ENCODE measurements at regions not wholly inside any gene's neighbourhood (a gene's known extent, or its start where the extent isn't known, plus 50 kb on each side); places are given as distances from the start of the nearest gene placed in this dataset.

DNA sequence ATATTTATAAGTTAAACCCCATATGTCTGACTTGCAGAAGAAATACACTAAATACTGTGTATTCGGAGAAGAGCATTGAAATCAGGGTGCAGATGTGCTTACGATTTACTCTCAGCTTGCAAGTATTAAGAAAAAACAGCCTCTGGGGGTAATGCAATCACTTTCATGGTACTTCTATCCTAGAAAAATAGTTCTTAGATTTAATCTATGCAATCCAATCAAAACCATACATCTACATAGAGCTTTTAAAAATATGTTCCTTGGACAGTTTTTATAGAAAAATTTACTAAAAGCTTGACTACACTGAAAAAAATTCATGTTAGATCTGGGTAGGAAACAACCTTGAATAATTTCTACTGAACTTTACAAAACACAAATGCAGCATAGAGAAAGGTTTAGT is 890.3 kb upstream of the ADGRL2 start:
- no peak for FAIRE-seq

DNA sequence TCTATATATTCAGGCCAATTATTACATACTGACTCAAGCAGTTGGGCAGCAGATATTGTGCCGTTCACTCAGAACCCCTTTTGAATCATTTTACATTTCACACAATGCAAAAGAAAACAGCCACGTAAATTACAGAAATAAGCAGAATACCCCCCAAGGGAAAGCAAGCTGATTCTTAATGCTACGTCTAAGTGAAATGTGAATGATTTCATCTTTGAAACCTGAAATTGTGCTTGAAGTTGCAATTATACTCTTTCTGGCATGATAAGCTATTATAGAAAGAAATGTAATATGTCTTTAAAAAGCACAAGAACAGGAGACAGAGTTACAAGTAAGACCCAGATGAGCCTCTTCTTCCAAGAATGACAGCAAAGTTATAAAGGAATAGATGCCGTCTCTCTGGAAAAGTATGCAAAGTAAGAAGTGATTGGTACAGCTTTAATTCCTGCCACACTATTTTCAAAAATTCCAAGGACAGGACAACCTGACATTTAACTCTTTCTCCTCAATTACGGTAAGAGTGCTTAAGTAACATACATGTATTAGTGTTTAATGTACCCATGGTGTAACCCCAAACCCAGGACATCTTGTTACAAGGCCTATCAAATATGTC is 891.5 kb upstream of the ADGRL2 start:
- Histone ChIP-seq H3K27me3 (ENCODE audit: control insufficient read depth, insufficient read depth, low read length) (no peaks in the 10 kb centered on the region), H3K36me3 (ENCODE audit: control insufficient read depth in 2 of 3, insufficient read depth in 3 of 3, low read length in 3 of 3) (no peaks in the 10 kb centered on the region), H3K27ac (ENCODE audit: low read depth in 2 of 2, low read length in 2 of 2) (no peak overlapping the region), H3K9ac (ENCODE audit: low read length in 3 of 3) (no peak overlapping the region), H3K4me3 (ENCODE audit: low read length in 3 of 3) (no peak overlapping the region), H3K4me1 (ENCODE audit: control insufficient read depth in 2 of 3, insufficient read depth in 2 of 3, low read depth in 1 of 3, low read length in 3 of 3) (no peaks in the 10 kb centered on the region), H3K9me3 (ENCODE audit: control insufficient read depth in 2 of 3, insufficient read depth in 1 of 3, low read length in 3 of 3) (no peaks in the 10 kb centered on the region)
- TF ChIP-seq, protein P1, sequence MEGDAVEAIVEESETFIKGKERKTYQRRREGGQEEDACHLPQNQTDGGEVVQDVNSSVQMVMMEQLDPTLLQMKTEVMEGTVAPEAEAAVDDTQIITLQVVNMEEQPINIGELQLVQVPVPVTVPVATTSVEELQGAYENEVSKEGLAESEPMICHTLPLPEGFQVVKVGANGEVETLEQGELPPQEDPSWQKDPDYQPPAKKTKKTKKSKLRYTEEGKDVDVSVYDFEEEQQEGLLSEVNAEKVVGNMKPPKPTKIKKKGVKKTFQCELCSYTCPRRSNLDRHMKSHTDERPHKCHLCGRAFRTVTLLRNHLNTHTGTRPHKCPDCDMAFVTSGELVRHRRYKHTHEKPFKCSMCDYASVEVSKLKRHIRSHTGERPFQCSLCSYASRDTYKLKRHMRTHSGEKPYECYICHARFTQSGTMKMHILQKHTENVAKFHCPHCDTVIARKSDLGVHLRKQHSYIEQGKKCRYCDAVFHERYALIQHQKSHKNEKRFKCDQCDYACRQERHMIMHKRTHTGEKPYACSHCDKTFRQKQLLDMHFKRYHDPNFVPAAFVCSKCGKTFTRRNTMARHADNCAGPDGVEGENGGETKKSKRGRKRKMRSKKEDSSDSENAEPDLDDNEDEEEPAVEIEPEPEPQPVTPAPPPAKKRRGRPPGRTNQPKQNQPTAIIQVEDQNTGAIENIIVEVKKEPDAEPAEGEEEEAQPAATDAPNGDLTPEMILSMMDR (IDR thresholded peaks at IDR 0.05; ENCODE audit: borderline replicate concordance, extremely low read depth, insufficient read depth): no peak
- intact Hi-C loops (cut with DNase I): no loop called here
- DNase-seq (no peak), FAIRE-seq (no peak)

More for the DNA sequence above, 890.3 kb upstream of the ADGRL2 start:
- Histone ChIP-seq H3K27me3 (ENCODE audit: control insufficient read depth, insufficient read depth, low read length) (no peaks in the 10 kb centered on the region), H3K4me3 (ENCODE audit: low read length in 3 of 3) (no peak overlapping the region), H3K9ac (ENCODE audit: low read length in 3 of 3) (no peak overlapping the region), H3K27ac (ENCODE audit: low read depth in 2 of 2, low read length in 2 of 2) (no peak overlapping the region), H3K4me1 (ENCODE audit: control insufficient read depth in 2 of 3, insufficient read depth in 2 of 3, low read depth in 1 of 3, low read length in 3 of 3) (no peaks in the 10 kb centered on the region), H3K36me3 (ENCODE audit: control insufficient read depth in 2 of 3, insufficient read depth in 3 of 3, low read length in 3 of 3) (no peaks in the 10 kb centered on the region), H3K9me3 (ENCODE audit: control insufficient read depth in 2 of 3, insufficient read depth in 1 of 3, low read length in 3 of 3) (no peaks in the 10 kb centered on the region)
- intact Hi-C loops (cut with DNase I): no loop called here
- TF ChIP-seq, protein P1 (IDR thresholded peaks at IDR 0.05; ENCODE audit: borderline replicate concordance, extremely low read depth, insufficient read depth): no peak
- DNase-seq: no peak

DNA sequence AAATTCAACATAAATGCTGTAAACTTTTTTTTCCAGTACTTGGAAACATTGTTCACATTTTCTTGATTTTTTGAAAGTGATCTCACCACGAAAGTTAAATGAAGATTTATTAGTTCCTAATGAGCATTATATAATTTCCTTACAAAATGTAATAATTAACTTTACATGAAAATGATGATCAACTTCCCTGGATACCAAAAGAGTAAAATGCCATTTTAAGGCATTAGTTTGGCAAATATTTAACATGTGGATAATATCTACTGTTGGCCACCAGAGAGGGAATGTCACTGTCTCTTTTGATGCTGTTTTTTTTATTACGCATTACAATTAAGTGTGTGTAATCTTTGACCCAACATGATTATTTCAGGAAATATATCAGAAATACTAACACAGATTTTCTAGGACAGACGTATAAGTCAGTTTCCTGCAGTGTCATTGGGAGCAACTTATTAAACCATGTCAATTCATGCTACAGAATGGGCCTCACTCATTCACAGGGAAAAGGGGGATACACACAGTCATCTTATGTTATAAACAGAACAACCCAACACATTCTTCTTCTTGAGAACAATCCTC is 903.9 kb upstream of the ADGRL2 start:
- no peaks in the 10 kb centered on the region for H3K27me3 ChIP-seq (ENCODE audit: control insufficient read depth, insufficient read depth, low read length)
- no peak overlapping the region for H3K9ac ChIP-seq (ENCODE audit: low read length in 3 of 3)
- FAIRE-seq: no peak
- no peak overlapping the region for H3K27ac ChIP-seq (ENCODE audit: low read depth in 2 of 2, low read length in 2 of 2)
- H3K36me3 ChIP-seq (ENCODE audit: control insufficient read depth in 2 of 3, insufficient read depth in 3 of 3, low read length in 3 of 3): no peaks in the 10 kb centered on the region
- no peak for DNase-seq
- TF ChIP-seq, protein P1 (IDR thresholded peaks at IDR 0.05; ENCODE audit: borderline replicate concordance, extremely low read depth, insufficient read depth): no peak
- intact Hi-C loops (cut with DNase I): no loop called here
- no peaks in the 10 kb centered on the region for H3K9me3 ChIP-seq (ENCODE audit: control insufficient read depth in 2 of 3, insufficient read depth in 1 of 3, low read length in 3 of 3)
- H3K4me3 ChIP-seq (ENCODE audit: low read length in 3 of 3): no peak overlapping the region
- H3K4me1 ChIP-seq (ENCODE audit: control insufficient read depth in 2 of 3, insufficient read depth in 2 of 3, low read depth in 1 of 3, low read length in 3 of 3): no peaks in the 10 kb centered on the region

All from kidney (tissue), 13 donors.